ENCODE measurements at regions not wholly inside any gene's neighbourhood (a gene's known extent, or its start where the extent isn't known, plus 50 kb on each side); places are given as distances from the start of the nearest gene placed in this dataset.

DNA sequence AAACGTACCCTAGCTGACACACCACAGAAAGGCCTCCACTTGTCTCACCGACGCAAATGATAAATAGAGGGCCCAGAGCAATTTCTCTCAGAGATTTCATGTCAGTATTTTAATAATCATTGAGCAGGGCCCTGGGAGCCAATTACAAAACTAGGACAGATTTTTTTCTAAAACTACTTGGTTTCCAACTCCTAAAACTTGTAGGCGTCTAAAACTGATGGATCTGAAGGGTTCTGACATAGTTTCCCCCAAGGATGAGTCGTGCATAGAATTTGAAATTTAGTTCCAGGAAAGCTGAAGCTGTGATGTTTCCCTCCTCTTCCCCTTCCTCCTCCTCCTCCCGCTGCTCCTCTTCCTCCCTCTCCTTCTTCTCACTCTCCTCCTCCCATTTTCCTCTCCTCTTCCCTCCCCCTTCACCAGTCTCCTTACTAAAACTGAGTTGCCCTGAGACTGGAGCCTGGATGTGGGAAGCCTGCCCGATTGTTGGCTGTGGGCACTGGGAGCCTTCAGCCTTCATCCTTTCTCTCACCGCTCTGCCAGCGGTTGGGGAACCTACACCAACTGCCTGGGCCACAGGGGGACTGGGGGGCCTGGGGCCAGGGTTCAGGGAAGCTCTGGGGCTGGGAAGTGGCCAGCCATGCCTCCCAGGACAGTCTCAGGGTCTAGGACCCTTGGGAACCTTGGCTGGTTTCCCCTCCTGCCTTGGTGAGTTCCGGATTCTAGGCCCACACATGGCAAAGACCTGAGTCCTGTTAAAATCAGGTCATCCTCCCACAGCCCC is 73.9 kb upstream of the SLC6A11 start:
- no peak for FAIRE-seq

- no peak for FAIRE-seq
Measured at GRCh38 chr3:10743366-10744097, 72.5 kb upstream of the SLC6A11 start.

DNA sequence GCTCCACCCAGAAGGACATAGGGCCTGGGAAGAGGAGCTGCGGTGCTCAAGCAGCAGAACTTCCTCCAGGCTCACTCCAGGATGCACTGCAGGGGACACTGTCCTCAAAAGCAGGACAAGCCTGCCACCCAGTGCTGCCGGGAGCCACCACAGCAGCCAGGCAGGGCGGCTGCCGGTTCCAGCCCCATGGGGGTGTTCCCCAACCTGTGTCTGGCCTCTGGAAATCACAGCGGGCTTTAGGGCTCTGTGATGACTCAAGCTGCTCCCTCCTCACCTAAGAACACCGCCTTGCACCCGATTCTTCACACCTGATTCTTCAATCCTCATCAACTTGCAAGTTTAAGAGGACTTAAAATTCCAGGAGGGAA is 71.9 kb upstream of the SLC6A11 start:
- FAIRE-seq: no peak

DNA sequence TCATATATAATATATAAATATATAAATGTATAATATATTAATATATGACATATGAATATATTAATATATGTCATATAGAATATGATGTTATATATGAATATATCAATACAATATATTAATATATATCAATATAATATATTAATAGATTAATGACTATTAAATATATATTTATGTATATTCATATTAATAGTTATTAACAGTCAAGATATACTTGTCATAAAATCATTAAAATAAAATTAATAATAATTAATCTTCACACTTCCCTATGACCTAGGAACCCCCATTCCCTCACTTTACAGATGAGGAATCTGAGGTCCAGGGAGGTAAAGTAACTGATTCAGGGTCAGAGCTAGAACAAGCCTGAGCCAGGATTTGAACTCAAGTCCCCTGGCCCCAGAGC is 70.6 kb upstream of the SLC6A11 start:
- FAIRE-seq: no peak

DNA sequence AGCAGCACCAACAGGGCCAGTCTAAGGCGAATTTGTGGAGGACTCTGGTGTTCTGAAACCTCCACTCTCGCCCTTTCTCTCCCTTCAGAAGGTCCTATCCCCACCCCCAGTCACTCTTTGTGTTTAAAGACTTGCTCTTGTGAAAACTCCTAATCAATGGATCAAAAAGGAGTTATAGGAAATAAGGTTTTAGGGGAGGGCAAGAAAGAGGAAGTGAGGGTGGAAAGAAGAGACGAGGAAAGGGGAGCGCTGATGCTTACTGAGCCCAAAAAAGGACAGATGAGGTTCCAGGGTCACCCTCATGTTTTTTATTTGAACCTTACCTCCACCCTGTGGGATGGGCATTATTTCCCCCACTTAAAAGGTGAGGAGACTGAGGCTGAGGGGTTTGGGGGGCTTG is 70.0 kb upstream of the SLC6A11 start:
- FAIRE-seq: no peak

DNA sequence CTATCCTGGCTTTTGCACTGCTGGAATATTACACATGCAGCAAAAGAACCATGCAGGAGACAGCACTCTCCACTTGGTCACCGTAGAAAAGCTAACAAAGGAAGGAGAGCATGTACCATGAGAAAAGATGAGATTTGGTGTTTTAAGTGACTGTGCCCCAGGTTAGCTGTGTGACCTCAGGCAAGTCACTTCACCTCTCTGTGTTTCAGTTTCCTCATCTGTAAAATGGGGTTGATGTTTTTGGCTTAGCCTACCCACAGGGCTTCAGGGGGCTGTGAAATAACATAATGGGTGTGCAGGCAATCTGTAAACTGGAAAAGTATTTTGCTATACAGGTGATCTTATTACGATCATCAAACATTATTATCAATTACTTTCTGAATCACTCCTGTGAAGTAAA is 69.3 kb upstream of the SLC6A11 start:
- FAIRE-seq: no peak

DNA sequence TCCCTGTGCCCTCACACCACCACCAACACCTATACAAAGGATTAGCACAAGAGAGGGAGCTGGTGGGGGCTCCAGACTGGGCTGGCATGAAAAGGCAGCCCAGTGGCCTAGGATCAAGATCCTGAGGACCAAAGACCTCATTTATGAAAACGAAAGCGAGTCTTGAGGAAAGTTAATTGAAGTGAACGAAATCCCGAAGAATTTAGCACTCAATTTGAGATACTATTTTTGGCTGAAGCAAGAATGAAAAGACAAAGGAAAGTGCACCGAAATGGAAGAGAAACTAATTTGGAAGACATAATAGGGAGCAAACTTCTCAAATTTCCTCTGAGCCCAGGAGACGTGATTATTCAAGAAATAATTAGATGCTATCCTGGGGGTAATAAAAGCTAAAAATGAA is 68.7 kb upstream of the SLC6A11 start:
- FAIRE-seq: no peak

GRCh38 chr3:10748040-10748439 is 68.0 kb upstream of the SLC6A11 start:
- no peak for FAIRE-seq

- FAIRE-seq: no peak
Measured at GRCh38 chr3:10753964-10754363, 62.1 kb upstream of the SLC6A11 start.

GRCh38 chr3:10756546-10756945 is 59.5 kb upstream of the SLC6A11 start:
- FAIRE-seq: no peak

GRCh38 chr3:10757021-10757820 is 58.8 kb upstream of the SLC6A11 start:
- FAIRE-seq: no peak

DNA sequence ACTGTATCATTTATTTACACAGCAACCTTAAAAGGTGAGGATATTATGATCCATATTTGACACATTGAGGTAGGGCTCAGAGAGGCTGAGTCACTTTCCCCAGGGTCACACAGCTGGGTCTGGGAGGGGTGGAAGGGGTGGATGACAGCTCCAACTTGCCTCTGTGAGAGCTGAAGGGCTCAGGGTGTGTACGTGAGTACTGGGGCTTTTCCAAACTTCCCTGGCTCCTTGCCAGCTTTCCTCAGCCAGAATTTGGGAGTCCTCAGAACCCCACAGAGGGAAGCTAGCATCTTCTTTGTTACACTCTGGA is 58.3 kb upstream of the SLC6A11 start:
- no peak for FAIRE-seq

GRCh38 chr3:10758304-10759037 is 57.6 kb upstream of the SLC6A11 start:
- peak; percentile 55 for FAIRE-seq

GRCh38 chr3:10759495-10759894 is 56.5 kb upstream of the SLC6A11 start:
- no peak for FAIRE-seq

DNA sequence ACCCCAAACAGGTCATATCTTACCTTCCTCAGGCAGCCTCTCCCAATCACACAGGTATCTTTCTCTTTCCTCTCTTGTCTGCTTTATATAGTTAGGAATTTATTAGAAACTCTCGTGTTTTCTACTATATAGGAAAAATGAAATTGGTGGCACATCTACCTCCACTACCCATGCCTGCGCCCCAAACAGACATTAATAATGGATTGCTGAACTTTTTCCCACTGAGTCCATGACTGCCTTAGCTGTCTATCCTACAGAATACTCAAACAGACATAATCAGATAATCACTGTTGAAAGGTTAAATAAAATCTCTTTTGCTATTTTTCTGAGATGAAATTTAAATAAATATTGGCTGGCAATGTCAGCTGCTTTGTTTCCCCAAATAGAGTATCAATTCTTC is 55.8 kb upstream of the SLC6A11 start:
- FAIRE-seq: no peak

DNA sequence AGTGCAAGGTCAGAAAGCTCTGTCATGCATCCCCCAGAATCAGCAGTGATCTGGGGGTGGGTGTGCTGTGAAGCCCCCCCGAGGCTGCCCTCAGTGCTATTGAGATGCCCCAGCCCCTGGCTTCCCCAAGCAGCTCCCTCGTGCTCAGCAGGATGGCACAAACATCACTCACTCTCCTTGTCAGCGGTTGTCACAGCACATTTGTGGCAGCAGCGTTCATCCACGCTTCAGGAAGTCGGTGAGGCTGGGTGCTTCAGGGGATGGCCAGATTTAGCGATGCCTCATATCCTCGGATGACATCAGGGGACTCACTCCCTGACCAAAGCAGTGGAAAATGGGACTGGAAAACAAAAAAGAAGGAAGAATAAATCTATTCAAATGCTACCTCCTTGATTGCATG is 54.4 kb upstream of the SLC6A11 start:
- FAIRE-seq: no peak

GRCh38 chr3:10762116-10762515 is 53.9 kb upstream of the SLC6A11 start:
- no peak for FAIRE-seq

DNA sequence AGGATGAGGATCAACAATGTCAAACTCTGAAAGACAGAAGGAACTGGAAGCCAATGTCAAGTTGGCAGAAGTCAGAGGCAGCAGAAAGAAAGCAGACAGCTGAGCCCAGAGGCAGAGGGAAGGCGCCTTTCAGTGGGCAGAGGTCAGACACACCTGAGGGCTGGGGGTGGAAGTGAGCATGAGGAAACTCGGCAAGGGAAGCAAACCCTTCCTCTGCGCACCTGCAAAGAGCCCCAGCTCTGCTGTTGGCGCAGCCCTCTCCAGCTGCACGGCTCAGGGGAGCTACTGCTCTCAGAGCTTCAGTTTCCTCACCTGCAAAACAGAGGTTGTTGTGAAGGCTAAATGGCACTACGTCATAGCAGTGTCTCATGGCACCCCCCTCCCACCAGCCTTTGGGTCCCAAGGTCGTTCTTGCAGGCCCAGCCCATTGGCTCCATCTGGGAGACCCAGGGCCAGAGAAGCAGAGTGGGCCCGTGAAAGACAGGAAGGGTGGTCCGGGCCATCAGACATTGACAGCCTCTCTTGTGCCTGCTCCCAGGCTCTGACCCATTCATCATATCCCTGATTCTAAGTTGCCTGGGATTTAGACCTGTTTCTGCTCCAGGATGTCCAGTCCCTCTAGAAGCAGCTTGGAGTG is 53.3 kb upstream of the SLC6A11 start:
- no peak for FAIRE-seq

- FAIRE-seq: no peak
Measured at GRCh38 chr3:10763248-10763620, 52.8 kb upstream of the SLC6A11 start.

DNA sequence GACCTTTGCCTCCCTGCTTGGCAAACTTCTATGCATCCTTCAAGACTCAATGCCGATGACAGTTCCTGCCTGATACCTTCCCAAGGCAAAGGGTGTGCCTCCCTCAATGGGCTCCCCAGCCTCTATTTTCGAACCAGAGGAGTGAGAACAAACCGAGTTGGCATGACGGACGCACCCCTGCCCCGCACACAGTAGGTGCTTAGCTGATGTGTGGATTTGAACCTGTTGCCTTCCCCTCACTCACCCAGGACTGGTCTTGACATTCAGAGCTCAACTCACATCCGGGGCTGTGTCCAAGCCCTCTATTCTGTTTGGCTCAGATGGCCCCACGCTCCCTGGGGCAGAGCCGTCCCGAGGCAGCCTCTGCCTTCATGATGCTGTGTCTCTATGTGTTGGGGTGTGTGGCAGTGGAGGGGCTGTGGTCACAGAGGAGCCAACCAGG is 52.2 kb upstream of the SLC6A11 start:
- FAIRE-seq: no peak

DNA sequence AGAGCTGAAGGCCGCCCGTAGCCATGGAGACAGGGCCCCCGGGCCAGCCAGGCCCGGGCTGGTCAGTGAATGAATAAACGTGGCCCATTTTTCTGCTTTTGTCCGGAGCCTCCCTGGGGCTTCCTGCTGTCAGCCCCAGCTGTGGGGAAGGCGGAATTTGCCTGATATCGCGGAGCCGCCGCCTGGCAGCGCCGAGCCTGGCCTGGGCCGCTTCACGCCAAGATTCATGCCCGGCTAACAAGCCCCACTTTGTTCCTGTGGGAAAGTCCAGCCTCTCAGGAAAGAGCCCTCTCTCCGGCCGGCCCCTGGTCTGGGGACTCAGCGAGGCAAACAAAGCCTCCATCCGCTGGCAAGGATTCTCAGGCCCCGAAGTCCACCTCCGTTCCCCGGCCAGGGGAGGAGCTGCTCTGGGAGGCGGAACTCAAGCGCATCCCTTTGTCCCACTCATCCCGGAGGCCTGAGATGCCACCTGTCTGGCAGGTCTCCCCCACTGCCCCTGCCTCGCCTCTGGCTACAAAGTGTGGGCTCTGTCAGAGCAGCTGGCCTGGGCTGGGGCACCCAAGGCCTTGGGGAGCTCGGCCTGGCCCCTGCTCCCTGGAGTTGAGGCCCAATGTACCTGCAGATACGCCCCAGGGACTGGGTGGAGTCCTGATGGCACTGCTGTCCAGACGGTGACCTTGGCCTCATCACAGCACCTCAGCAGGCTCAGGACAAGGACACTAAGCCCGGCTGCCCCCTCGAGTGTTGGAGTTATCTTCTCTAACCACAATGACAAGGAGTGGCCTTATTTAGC is 51.6 kb upstream of the SLC6A11 start:
- no peak for FAIRE-seq
